GM10248 (cell line): ENCODE measurements at regions not wholly inside any gene's neighbourhood (a gene's known extent, or its start where the extent isn't known, plus 50 kb on each side); places are given as distances from the start of the nearest gene placed in this dataset.

Experiments
- CTCF ChIA-PET: fragments of 300-600 bp; sonication (Branson Sonifier 250); formaldehyde crosslinking; extraction: SDS; loops from one replicate; lab custom pipeline; 2021; ENCODE audit warnings: antibody characterized with exemption; lab: Yijun Ruan, JAX
- POLR2A ChIA-PET: fragments of 350-650 bp; sonication (Branson Sonifier 250); formaldehyde crosslinking; extraction: SDS; loops from one replicate; lab custom pipeline; 2020; ENCODE audit warnings: antibody characterized with exemption; lab: Yijun Ruan, JAX
- DNase-seq: peaks from one replicate; pipeline ENCODE4 v3.0.0; 2012; ENCODE audit errors: extremely low spot score
- CTCF ChIP-seq: IDR thresholded peaks from 2 replicates; pipeline ENCODE4 v1.5.1; 2012; ENCODE audit warnings: mild to moderate bottlenecking, low read depth; ENCODE audit errors: extremely low read depth, missing control alignments, control extremely low read depth

GRCh38 chr12:58629376-58629775 lies 290.9 kb downstream of the LRIG3 start:
- POLR2A ChIA-PET, result no interaction called here
- CTCF ChIA-PET, result no interaction called here
- no peak for DNase-seq
- TF ChIP-seq CTCF, result no peak

GRCh38 chr12:58633479-58633878 lies 286.8 kb downstream of the LRIG3 start:
- CTCF ChIA-PET, result interaction anchor here (0.8 to 1.7 kb wide), 3 partner anchors 11 to 21 kb away, joined by 3 to 5 read pairs (median 3); no protein-coding TSS in a partner anchor
- no peak for DNase-seq

GRCh38 chr12:58639318-58639934 lies 280.9 kb downstream of the LRIG3 start:
- DNase-seq, result no peak
- no peak for TF ChIP-seq CTCF
- POLR2A ChIA-PET, result no interaction called here
- CTCF ChIA-PET, result interaction anchor here (3.0 kb wide), 1 partner anchor 10 kb away, joined by 9 read pairs; no protein-coding TSS in a partner anchor

More at GRCh38 chr12:58633479-58633878, 286.8 kb downstream of the LRIG3 start:
- no peak for TF ChIP-seq CTCF
- POLR2A ChIA-PET, result no interaction called here

GRCh38 chr12:58640314-58640713 lies 280.0 kb downstream of the LRIG3 start:
- no peak for TF ChIP-seq CTCF

GRCh38 chr12:58645946-58646345 lies 274.4 kb downstream of the LRIG3 start:
- no peak for DNase-seq
- ChIA-PET CTCF (interaction anchor here (1.1 to 1.2 kb wide), 2 partner anchors 8 to 14 kb away, joined by 3 to 4 read pairs; no protein-coding TSS in a partner anchor), POLR2A (no interaction called here)
- TF ChIP-seq CTCF, result no peak

More at GRCh38 chr12:58640314-58640713, 280.0 kb downstream of the LRIG3 start:
- DNase-seq, result no peak
- CTCF ChIA-PET, result interaction anchor here (3.0 kb wide), 1 partner anchor 9 kb away, joined by 9 read pairs; no protein-coding TSS in a partner anchor
- POLR2A ChIA-PET, result no interaction called here

GRCh38 chr12:58647495-58647894 lies 272.8 kb downstream of the LRIG3 start:
- no peak for TF ChIP-seq CTCF
- POLR2A ChIA-PET, result no interaction called here
- CTCF ChIA-PET, result interaction anchor here (1.2 kb wide), 1 partner anchor 9 kb away, joined by 4 read pairs; no protein-coding TSS in a partner anchor
- DNase-seq, result no peak
